GM23338 (cell line): ENCODE measurements at regions not wholly inside any gene's neighbourhood (a gene's known extent, or its start where the extent isn't known, plus 50 kb on each side); places are given as distances from the start of the nearest gene placed in this dataset.
A peak's percentile ranks its signal among the peaks of the same experiment; 100 is the strongest.

Experiments
- ATAC-seq: fragments of 200-7000 bp; cut with Tn5 transposase; 3 replicates; pipeline ENCODE4 v1.9.1; 2020
- DNase-seq: peaks from one replicate; pipeline ENCODE4 v3.0.0-alpha.2; 2015; ENCODE audit warnings: low spot score
- H2AFZ ChIP-seq: fragments of 200-600 bp; sonication (generic); 2 replicates; pipeline ENCODE4 v1.8.0; 2016; ENCODE audit warnings: antibody characterized with exemption, mild to moderate bottlenecking, moderate library complexity
- H3F3A ChIP-seq: fragments of 200-600 bp; sonication (generic); replicated peaks from 2 replicates; pipeline ENCODE4 v1.8.0; 2017; ENCODE audit warnings: antibody characterized with exemption, mixed run types, low read depth
- H3K27ac ChIP-seq: fragments of 200-600 bp; sonication (generic); 2 replicates; pipeline ENCODE4 v1.6.1; 2016; ENCODE audit warnings: low read depth
- H3K27me3 ChIP-seq: fragments of 200-600 bp; sonication (generic); 2 replicates; pipeline ENCODE4 v1.8.0; 2016; ENCODE audit warnings: mild to moderate bottlenecking, mixed run types, moderate library complexity; ENCODE audit not compliant: insufficient read depth
- H3K36me3 ChIP-seq: fragments of 200-600 bp; sonication (generic); 2 replicates; pipeline ENCODE4 v1.8.0; 2016; ENCODE audit warnings: mild to moderate bottlenecking; ENCODE audit not compliant: insufficient read depth
- H3K4me1 ChIP-seq: fragments of 200-600 bp; sonication (generic); 2 replicates; pipeline ENCODE4 v1.8.0; 2016; ENCODE audit warnings: mild to moderate bottlenecking, moderate library complexity; ENCODE audit not compliant: insufficient read depth
- H3K4me2 ChIP-seq: fragments of 200-600 bp; sonication (generic); 2 replicates; pipeline ENCODE4 v1.7.1; 2017; ENCODE audit warnings: mixed run types
- H3K4me3 ChIP-seq: fragments of 200-600 bp; sonication (generic); 2 replicates; pipeline ENCODE4 v1.6.1; 2016; ENCODE audit warnings: mixed run types
- H3K79me2 ChIP-seq: fragments of 200-600 bp; sonication (generic); replicated peaks from 2 replicates; pipeline ENCODE4 v1.8.0; 2017; ENCODE audit warnings: mild to moderate bottlenecking; ENCODE audit not compliant: insufficient read depth
- H3K9me2 ChIP-seq: fragments of 200-600 bp; sonication (generic); 2 replicates; pipeline ENCODE4 v1.8.0; 2017; ENCODE audit not compliant: insufficient read depth
- H4K20me1 ChIP-seq: fragments of 200-600 bp; sonication (generic); replicated peaks from 2 replicates; pipeline ENCODE4 v1.8.0; 2017; ENCODE audit warnings: mild to moderate bottlenecking; ENCODE audit not compliant: insufficient read depth
- H3K27ac Mint-ChIP-seq: 2 replicates; pipeline ENCODE4 v1.8.0; 2020; ENCODE audit warnings: inconsistent platforms, mild to moderate bottlenecking, moderate library complexity, mixed read lengths
- H3K27me3 Mint-ChIP-seq: 3 replicates; pipeline ENCODE4 v1.8.0; 2022; ENCODE audit warnings: low read depth, mild to moderate bottlenecking, moderate library complexity, mixed read lengths, inconsistent platforms; ENCODE audit not compliant: insufficient read depth, poor library complexity
- H3K36me3 Mint-ChIP-seq: 3 replicates; pipeline ENCODE4 v1.8.0; 2021; ENCODE audit warnings: low read depth, mild to moderate bottlenecking, inconsistent platforms, moderate library complexity, mixed read lengths
- H3K4me1 Mint-ChIP-seq: 3 replicates; pipeline ENCODE4 v1.8.0; 2020; ENCODE audit warnings: mild to moderate bottlenecking, inconsistent platforms, mixed read lengths
- H3K4me3 Mint-ChIP-seq: 3 replicates; pipeline ENCODE4 v1.8.0; 2021; ENCODE audit warnings: moderate library complexity, mild to moderate bottlenecking, inconsistent platforms, mixed read lengths
- H3K9me3 Mint-ChIP-seq: 3 replicates; pipeline ENCODE4 v1.8.0; 2020; ENCODE audit warnings: moderate library complexity, mild to moderate bottlenecking, inconsistent platforms, mixed read lengths
- CREB1 ChIP-seq: fragments of 250-450 bp; sonication (Bioruptor Pico); IDR thresholded peaks from 2 replicates; pipeline ENCODE4 v1.5.0; 2020; ENCODE audit warnings: low read depth, mild to moderate bottlenecking, moderate library complexity
- EZH2 ChIP-seq: fragments of 200-600 bp; sonication (generic); IDR thresholded peaks from one replicate; pipeline ENCODE4 v1.8.0; 2017; ENCODE audit warnings: antibody characterized with exemption, mild to moderate bottlenecking, low read depth; ENCODE audit not compliant: unreplicated experiment
- EZH2phosphoT487 ChIP-seq: fragments of 200-600 bp; sonication (generic); IDR thresholded peaks from one replicate; pipeline ENCODE4 v1.8.1; 2018; ENCODE audit warnings: antibody characterized with exemption; ENCODE audit not compliant: unreplicated experiment
- JUNB ChIP-seq: IDR thresholded peaks from one replicate; pipeline ENCODE4 v1.6.1; 2016; ENCODE audit warnings: antibody characterized with exemption; ENCODE audit not compliant: unreplicated experiment
- NANOG ChIP-seq: IDR thresholded peaks from 2 replicates; pipeline ENCODE4 v1.6.1; 2016; ENCODE audit warnings: antibody characterized with exemption, borderline replicate concordance
- POLR2AphosphoS5 ChIP-seq: IDR thresholded peaks from 2 replicates; pipeline ENCODE4 v1.6.1; 2016; ENCODE audit warnings: antibody characterized with exemption, low read depth
- ZNF114 ChIP-seq: fragments of 250-450 bp; sonication (Bioruptor Pico); IDR thresholded peaks from 2 replicates; pipeline ENCODE4 v1.5.0; 2020; ENCODE audit warnings: mild to moderate bottlenecking, moderate library complexity
- ZNF331 ChIP-seq: fragments of 250-450 bp; sonication (Bioruptor Pico); IDR thresholded peaks from 2 replicates; pipeline ENCODE4 v1.5.0; 2020; ENCODE audit warnings: low read depth, mild to moderate bottlenecking, moderate library complexity
- TF ChIP-seq, protein P1 (sequence below): IDR thresholded peaks from 2 replicates; pipeline ENCODE4 v1.6.1; 2016; ENCODE audit warnings: antibody characterized with exemption
- TF ChIP-seq, protein P2 (sequence below): fragments of 250-450 bp; sonication (Bioruptor Pico); IDR thresholded peaks from 2 replicates; pipeline ENCODE4 v1.5.0; 2020; ENCODE audit warnings: mild to moderate bottlenecking, moderate library complexity
- TF ChIP-seq, protein P3 (sequence below), 2 experiments: fragments of 200-600 bp in 1 of 2; sonication (generic) in 1 of 2; conservative IDR thresholded peaks; 2 replicates each; pipeline versions ENCODE4 v1.5.1 to v1.6.1; 2016 to 2017; ENCODE audit warnings: antibody characterized with exemption in 2 of 2, low read depth in 2 of 2, mild to moderate bottlenecking in 2 of 2, moderate library complexity in 1 of 2

DNA sequence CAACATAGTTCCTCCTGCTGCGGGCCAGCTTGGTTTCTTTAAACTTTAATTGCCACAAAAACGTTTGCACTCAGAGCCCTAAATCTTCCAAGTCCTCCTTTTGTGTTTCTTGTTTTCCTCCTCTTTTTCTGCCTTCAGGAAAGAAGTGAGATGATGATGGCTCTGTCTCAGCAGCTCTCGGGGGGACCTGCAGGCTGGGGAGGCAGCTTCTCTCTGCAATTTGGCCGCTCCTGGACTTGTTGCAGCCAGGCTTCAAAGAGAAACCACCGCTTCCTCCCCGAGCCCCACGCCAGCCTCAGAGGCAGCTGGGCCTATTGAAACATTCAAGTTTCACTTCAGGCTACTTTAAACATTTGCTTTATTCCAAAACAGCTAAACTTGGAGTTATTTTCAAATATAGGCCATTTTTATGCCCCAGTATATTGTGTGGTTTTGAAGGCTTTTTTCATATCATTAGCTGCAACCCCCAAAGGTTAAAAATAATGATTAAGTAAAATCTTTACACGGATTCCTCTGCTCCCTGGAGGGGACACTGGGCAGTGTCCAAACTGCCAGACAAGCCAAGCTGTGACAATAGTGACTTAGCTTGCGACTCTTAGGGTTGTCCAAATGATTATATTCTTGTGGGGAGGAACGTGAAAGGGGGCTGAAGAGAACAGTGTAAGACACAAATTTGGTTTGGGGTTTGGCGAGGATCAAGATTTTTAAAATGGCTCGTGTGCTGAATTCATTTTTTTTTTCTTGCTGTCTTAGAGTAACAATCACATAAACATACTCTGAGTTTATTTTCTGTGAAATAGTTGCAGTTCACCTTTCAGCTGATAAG is 330.8 kb downstream of the DLEU7 start:
- Histone ChIP-seq H3K4me2 (no peak overlapping the region), H3K27ac (no peak overlapping the region), H2AFZ (peak overlapping the region; percentile 87; the same call in 1 of the 2 replicates), H3K4me1 (no peaks in the 10 kb centered on the region), H3F3A (no peaks in the 10 kb centered on the region), H3K4me3 (no peak overlapping the region), H3K9me2 (no peaks in the 10 kb centered on the region), H4K20me1 (no peaks in the 10 kb centered on the region), H3K27me3 (no peaks in the 10 kb centered on the region), H3K36me3 (no peaks in the 10 kb centered on the region), H3K79me2 (no peaks in the 10 kb centered on the region)
- ATAC-seq (peak; percentile 61), DNase-seq (no peak)
- no peak overlapping the region for H3K27ac Mint-ChIP-seq
- H3K27me3 Mint-ChIP-seq = peaks cover 8% of the 10 kb centered on the region
- H3K36me3 Mint-ChIP-seq = peaks cover 17% of the 10 kb centered on the region
- H3K4me3 Mint-ChIP-seq = no peak overlapping the region
- TF ChIP-seq ZNF331 (CRISPR knock-in tag) (no peak), POLR2AphosphoS5 (no peak), ZNF114 (CRISPR knock-in tag) (no peak), EZH2phosphoT487 (no peak), NANOG (no peak), JUNB (no peak), CREB1 (CRISPR knock-in tag) (no peak), EZH2 (no peak)
- TF ChIP-seq, protein P1, sequence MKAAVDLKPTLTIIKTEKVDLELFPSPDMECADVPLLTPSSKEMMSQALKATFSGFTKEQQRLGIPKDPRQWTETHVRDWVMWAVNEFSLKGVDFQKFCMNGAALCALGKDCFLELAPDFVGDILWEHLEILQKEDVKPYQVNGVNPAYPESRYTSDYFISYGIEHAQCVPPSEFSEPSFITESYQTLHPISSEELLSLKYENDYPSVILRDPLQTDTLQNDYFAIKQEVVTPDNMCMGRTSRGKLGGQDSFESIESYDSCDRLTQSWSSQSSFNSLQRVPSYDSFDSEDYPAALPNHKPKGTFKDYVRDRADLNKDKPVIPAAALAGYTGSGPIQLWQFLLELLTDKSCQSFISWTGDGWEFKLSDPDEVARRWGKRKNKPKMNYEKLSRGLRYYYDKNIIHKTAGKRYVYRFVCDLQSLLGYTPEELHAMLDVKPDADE = no peak
- TF ChIP-seq, protein P2, sequence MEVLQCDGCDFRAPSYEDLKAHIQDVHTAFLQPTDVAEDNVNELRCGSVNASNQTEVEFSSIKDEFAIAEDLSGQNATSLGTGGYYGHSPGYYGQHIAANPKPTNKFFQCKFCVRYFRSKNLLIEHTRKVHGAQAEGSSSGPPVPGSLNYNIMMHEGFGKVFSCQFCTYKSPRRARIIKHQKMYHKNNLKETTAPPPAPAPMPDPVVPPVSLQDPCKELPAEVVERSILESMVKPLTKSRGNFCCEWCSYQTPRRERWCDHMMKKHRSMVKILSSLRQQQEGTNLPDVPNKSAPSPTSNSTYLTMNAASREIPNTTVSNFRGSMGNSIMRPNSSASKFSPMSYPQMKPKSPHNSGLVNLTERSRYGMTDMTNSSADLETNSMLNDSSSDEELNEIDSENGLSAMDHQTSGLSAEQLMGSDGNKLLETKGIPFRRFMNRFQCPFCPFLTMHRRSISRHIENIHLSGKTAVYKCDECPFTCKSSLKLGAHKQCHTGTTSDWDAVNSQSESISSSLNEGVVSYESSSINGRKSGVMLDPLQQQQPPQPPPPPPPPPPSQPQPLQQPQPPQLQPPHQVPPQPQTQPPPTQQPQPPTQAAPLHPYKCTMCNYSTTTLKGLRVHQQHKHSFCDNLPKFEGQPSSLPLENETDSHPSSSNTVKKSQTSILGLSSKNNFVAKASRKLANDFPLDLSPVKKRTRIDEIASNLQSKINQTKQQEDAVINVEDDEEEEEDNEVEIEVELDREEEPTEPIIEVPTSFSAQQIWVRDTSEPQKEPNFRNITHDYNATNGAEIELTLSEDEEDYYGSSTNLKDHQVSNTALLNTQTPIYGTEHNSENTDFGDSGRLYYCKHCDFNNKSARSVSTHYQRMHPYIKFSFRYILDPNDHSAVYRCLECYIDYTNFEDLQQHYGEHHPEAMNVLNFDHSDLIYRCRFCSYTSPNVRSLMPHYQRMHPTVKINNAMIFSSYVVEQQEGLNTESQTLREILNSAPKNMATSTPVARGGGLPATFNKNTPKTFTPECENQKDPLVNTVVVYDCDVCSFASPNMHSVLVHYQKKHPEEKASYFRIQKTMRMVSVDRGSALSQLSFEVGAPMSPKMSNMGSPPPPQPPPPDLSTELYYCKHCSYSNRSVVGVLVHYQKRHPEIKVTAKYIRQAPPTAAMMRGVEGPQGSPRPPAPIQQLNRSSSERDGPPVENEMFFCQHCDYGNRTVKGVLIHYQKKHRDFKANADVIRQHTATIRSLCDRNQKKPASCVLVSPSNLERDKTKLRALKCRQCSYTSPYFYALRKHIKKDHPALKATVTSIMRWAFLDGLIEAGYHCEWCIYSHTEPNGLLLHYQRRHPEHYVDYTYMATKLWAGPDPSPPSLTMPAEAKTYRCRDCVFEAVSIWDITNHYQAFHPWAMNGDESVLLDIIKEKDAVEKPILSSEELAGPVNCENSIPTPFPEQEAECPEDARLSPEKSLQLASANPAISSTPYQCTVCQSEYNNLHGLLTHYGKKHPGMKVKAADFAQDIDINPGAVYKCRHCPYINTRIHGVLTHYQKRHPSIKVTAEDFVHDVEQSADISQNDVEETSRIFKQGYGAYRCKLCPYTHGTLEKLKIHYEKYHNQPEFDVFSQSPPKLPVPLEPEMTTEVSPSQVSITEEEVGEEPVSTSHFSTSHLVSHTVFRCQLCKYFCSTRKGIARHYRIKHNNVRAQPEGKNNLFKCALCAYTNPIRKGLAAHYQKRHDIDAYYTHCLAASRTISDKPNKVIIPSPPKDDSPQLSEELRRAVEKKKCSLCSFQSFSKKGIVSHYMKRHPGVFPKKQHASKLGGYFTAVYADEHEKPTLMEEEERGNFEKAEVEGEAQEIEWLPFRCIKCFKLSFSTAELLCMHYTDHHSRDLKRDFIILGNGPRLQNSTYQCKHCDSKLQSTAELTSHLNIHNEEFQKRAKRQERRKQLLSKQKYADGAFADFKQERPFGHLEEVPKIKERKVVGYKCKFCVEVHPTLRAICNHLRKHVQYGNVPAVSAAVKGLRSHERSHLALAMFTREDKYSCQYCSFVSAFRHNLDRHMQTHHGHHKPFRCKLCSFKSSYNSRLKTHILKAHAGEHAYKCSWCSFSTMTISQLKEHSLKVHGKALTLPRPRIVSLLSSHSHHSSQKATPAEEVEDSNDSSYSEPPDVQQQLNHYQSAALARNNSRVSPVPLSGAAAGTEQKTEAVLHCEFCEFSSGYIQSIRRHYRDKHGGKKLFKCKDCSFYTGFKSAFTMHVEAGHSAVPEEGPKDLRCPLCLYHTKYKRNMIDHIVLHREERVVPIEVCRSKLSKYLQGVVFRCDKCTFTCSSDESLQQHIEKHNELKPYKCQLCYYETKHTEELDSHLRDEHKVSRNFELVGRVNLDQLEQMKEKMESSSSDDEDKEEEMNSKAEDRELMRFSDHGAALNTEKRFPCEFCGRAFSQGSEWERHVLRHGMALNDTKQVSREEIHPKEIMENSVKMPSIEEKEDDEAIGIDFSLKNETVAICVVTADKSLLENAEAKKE (CRISPR knock-in tag) = no peak
- TF ChIP-seq, protein P3, sequence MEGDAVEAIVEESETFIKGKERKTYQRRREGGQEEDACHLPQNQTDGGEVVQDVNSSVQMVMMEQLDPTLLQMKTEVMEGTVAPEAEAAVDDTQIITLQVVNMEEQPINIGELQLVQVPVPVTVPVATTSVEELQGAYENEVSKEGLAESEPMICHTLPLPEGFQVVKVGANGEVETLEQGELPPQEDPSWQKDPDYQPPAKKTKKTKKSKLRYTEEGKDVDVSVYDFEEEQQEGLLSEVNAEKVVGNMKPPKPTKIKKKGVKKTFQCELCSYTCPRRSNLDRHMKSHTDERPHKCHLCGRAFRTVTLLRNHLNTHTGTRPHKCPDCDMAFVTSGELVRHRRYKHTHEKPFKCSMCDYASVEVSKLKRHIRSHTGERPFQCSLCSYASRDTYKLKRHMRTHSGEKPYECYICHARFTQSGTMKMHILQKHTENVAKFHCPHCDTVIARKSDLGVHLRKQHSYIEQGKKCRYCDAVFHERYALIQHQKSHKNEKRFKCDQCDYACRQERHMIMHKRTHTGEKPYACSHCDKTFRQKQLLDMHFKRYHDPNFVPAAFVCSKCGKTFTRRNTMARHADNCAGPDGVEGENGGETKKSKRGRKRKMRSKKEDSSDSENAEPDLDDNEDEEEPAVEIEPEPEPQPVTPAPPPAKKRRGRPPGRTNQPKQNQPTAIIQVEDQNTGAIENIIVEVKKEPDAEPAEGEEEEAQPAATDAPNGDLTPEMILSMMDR (conservative IDR thresholded peaks at IDR 0.05; ENCODE audit: low read depth in 2 of 2) = no peak
- peaks cover 5% of the 10 kb centered on the region; the same call in 1 of the 3 replicates for H3K4me1 Mint-ChIP-seq
- H3K9me3 Mint-ChIP-seq = peaks cover 23% of the 10 kb centered on the region
